Right atrium auricular region (tissue), 2 donors: ENCODE measurements at regions not wholly inside any gene's neighbourhood (a gene's known extent, or its start where the extent isn't known, plus 50 kb on each side); places are given as distances from the start of the nearest gene placed in this dataset.

ENCODE experiments used
- DNase-seq: peaks from one replicate; pipeline ENCODE4 v3.0.0-alpha.2; 2019; ENCODE audit warnings: low spot score
- H3K27ac ChIP-seq, 2 donors: fragments of 200-600 bp; sonication (generic); 1 replicate in 1 of 2; 2 replicates in 1 of 2; pipeline ENCODE4 v1.5.1; 2016 to 2019
- H3K27me3 ChIP-seq, 2 donors: fragments of 200-600 bp; sonication (generic); one replicate each; pipeline versions ENCODE4 v1.5.1 to v1.6.0; 2017 to 2019
- H3K36me3 ChIP-seq: fragments of 200-600 bp; sonication (generic); one replicate; pipeline ENCODE4 v1.5.1; 2016
- H3K4me1 ChIP-seq, 2 donors: fragments of 200-600 bp; sonication (generic); one replicate each; pipeline versions ENCODE4 v1.5.1 to v1.6.0; 2017 to 2019
- H3K4me3 ChIP-seq, 2 donors: fragments of 200-600 bp; sonication (generic); 1 replicate in 1 of 2; 2 replicates in 1 of 2; pipeline ENCODE4 v1.5.1; 2017 to 2019; ENCODE audit warnings: mild to moderate bottlenecking in 1 of 2, moderate library complexity in 1 of 2
- H3K9me3 ChIP-seq, 2 donors: fragments of 200-600 bp; sonication (generic); one replicate each; pipeline ENCODE4 v1.5.1; 2019
- TF ChIP-seq, protein P1 (sequence below), 2 donors: fragments of 200-600 bp; sonication (generic); IDR thresholded peaks; one replicate each; pipeline ENCODE4 v1.5.1; 2019; ENCODE audit warnings: antibody characterized with exemption in 2 of 2

DNA sequence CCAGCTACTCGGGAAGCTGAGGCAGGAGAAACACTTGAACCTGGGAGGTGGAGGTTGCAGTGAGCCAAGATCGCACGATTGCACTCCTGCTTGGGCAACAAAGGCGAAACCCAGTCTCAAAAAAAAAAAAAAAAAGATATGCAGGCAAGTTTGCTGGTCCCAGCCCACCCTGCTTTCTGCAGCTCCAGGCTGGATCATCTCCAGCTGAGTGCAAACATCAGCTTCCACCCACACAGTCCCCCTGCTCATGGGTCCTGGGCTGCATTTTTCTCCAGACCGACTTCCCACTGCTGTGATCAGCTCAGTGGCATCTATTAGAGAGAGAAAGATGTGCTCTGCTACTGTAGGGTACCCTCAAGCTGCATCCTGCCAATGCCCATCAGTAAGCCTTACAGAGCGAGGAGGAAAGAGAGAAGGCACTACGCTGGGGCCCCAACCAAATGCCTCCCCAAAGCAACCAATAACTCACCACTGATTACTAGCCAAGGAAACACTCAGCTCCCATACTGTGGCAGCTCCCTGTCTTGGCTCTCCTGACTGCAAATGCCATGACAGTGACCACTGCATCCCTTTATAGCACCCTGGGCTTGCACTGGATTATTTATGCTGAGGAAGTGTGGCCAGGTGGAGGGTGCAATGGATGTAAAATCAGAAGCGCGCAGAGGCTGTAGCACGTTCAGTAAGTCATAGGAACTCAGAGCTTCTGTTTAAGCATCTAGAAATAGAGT lies 170.9 kb upstream of the ZNF507 start:
- H3K27me3 ChIP-seq: no peaks in the 10 kb centered on the region
- no peaks in the 10 kb centered on the region for H3K4me1 ChIP-seq
- peak; percentile 49 for DNase-seq
- no peaks in the 10 kb centered on the region for H3K9me3 ChIP-seq
- no peak overlapping the region for H3K4me3 ChIP-seq
- no peaks in the 10 kb centered on the region for H3K36me3 ChIP-seq
- no peak overlapping the region for H3K27ac ChIP-seq
- TF ChIP-seq, protein P1, sequence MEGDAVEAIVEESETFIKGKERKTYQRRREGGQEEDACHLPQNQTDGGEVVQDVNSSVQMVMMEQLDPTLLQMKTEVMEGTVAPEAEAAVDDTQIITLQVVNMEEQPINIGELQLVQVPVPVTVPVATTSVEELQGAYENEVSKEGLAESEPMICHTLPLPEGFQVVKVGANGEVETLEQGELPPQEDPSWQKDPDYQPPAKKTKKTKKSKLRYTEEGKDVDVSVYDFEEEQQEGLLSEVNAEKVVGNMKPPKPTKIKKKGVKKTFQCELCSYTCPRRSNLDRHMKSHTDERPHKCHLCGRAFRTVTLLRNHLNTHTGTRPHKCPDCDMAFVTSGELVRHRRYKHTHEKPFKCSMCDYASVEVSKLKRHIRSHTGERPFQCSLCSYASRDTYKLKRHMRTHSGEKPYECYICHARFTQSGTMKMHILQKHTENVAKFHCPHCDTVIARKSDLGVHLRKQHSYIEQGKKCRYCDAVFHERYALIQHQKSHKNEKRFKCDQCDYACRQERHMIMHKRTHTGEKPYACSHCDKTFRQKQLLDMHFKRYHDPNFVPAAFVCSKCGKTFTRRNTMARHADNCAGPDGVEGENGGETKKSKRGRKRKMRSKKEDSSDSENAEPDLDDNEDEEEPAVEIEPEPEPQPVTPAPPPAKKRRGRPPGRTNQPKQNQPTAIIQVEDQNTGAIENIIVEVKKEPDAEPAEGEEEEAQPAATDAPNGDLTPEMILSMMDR (IDR thresholded peaks at IDR 0.05): no peak

DNA sequence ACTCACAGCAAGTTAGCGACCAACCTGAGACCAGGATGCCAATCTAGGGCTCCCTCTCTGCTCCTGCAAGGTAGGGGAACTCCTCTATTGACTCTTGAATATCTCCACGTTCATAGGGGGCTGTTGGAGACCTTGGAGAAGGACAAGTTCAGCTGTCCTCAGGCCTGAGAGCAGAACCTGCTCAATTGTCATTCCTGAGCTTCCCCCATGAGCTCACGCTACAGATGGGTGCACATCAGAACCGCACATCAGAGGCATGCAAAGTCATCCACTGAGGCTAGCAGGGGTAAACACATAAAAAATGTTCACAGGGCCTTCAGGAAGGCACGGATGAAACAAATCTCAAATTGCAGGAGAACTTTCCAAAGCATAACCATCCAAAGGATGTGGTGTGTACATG lies 168.8 kb upstream of the ZNF507 start:
- Histone ChIP-seq H3K36me3 (no peaks in the 10 kb centered on the region), H3K4me3 (no peak overlapping the region), H3K27me3 (no peaks in the 10 kb centered on the region), H3K4me1 (no peaks in the 10 kb centered on the region), H3K27ac (no peak overlapping the region), H3K9me3 (no peaks in the 10 kb centered on the region)
- DNase-seq: no peak
- TF ChIP-seq, protein P1 (IDR thresholded peaks at IDR 0.05): no peak

DNA sequence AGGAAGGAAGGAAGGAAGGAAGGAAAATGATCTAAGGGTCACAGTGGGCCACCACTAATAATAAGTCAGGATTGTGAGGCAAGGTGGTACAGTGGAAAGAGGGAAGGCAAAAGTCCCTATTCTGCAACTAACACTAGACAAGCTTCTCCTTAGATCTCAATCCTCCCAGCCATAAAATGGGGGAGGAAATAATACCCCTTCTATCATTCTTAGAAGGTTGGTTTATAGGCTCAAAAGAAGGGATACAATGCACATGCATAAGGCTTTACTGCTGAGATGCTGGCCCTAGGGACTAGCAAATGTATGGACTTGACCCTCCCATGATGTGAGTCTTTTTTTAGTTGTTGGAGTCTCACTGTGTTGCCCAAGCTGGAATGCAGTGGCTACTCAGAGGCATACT lies 167.7 kb upstream of the ZNF507 start:
- TF ChIP-seq, protein P1 (IDR thresholded peaks at IDR 0.05): no peak
- no peak for DNase-seq
- no peak overlapping the region for H3K4me3 ChIP-seq
- H3K27me3 ChIP-seq: no peaks in the 10 kb centered on the region
- no peak overlapping the region for H3K27ac ChIP-seq
- no peaks in the 10 kb centered on the region for H3K9me3 ChIP-seq
- H3K36me3 ChIP-seq: no peaks in the 10 kb centered on the region
- no peaks in the 10 kb centered on the region for H3K4me1 ChIP-seq

DNA sequence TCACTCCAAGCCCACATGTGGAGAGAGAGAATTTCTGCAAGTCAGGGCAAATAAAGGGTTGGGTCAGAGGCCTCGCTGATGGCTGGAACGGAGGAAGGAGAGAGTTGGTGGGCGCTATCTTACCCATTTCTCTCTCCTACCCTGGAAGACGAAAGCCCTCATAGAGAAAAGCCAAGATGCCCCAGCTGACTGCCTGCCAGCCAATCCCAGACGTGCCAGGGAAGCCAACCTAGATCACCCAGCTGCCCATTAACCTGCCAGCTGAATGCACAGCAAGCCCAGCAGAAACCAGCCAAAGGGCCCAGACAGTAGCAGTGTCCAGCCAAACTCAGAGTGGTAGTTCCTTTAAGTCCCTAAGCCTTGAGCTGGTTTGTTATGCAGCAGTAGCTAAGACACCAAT lies 167.0 kb upstream of the ZNF507 start:
- Histone ChIP-seq H3K27me3 (no peaks in the 10 kb centered on the region), H3K4me1 (no peaks in the 10 kb centered on the region), H3K9me3 (no peaks in the 10 kb centered on the region), H3K4me3 (no peak overlapping the region), H3K27ac (no peak overlapping the region), H3K36me3 (no peaks in the 10 kb centered on the region)
- no peak for DNase-seq
- TF ChIP-seq, protein P1 (IDR thresholded peaks at IDR 0.05): no peak

DNA sequence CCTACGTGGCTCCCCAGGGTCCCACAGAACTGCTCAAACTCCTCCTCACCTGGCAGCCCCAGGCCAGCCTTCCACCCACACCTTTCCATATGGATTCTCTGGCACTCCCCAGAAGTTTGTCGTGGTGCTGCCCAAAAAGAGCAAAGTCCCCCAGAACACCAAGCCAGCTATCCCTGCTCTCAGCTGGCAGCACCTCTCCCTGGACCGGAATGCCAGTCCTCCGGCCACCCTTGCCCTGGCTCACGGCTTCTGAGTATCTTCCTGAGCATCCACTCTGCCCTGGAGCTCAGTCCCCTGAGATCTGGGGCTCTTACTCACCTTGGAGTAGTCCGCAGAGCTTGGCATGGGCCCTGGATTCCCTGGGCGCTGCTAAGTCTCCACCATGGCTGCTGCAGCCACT lies 166.5 kb upstream of the ZNF507 start:
- no peak overlapping the region for H3K27ac ChIP-seq
- no peaks in the 10 kb centered on the region for H3K36me3 ChIP-seq
- no peak overlapping the region for H3K4me3 ChIP-seq
- no peaks in the 10 kb centered on the region for H3K9me3 ChIP-seq
- DNase-seq: no peak
- H3K27me3 ChIP-seq: no peaks in the 10 kb centered on the region
- TF ChIP-seq, protein P1 (IDR thresholded peaks at IDR 0.05): no peak
- no peaks in the 10 kb centered on the region for H3K4me1 ChIP-seq
